Kidney (tissue), 13 donors: ENCODE measurements at regions not wholly inside any gene's neighbourhood (a gene's known extent, or its start where the extent isn't known, plus 50 kb on each side); places are given as distances from the start of the nearest gene placed in this dataset.

Experiments used
- DNase-seq, 5 donors: peaks; one replicate each; pipeline ENCODE4 v3.0.0-alpha.2; 2013 to 2020
- FAIRE-seq: peaks from 2 replicates; lab custom pipeline; 2012; peaks lifted over from hg19 to GRCh38; lab: Jason Lieb, UNC
- H3K27ac ChIP-seq, 2 donors: one replicate each; pipeline ENCODE4 v1.7.0; 2013; ENCODE audit warnings: low read depth in 2 of 2, low read length in 2 of 2, inconsistent platforms in 1 of 2
- H3K27me3 ChIP-seq: one replicate; pipeline ENCODE4 v1.7.1; 2013; ENCODE audit warnings: low read length, inconsistent platforms; ENCODE audit not compliant: control insufficient read depth, insufficient read depth
- H3K36me3 ChIP-seq, 3 donors: one replicate each; pipeline versions ENCODE4 v1.7.0 to v1.7.1; 2013; ENCODE audit warnings: low read length in 3 of 3, control low read depth in 1 of 3, inconsistent platforms in 1 of 3; ENCODE audit not compliant: insufficient read depth in 3 of 3, control insufficient read depth in 2 of 3
- H3K4me1 ChIP-seq, 3 donors: one replicate each; pipeline versions ENCODE4 v1.7.0 to v1.7.1; 2013; ENCODE audit warnings: low read length in 3 of 3, inconsistent platforms in 1 of 3, low read depth in 1 of 3; ENCODE audit not compliant: control insufficient read depth in 2 of 3, insufficient read depth in 2 of 3
- H3K4me3 ChIP-seq, 3 donors: one replicate each; pipeline versions ENCODE4 v1.7.0 to v1.8.1; 2013; ENCODE audit warnings: low read length in 3 of 3, control low read depth in 1 of 3, inconsistent platforms in 1 of 3
- H3K9ac ChIP-seq, 3 donors: one replicate each; pipeline versions ENCODE4 v1.7.0 to v1.7.1; 2013; ENCODE audit warnings: low read length in 3 of 3, control low read depth in 1 of 3, inconsistent platforms in 1 of 3
- H3K9me3 ChIP-seq, 3 donors: one replicate each; pipeline versions ENCODE4 v1.7.0 to v1.7.1; 2013; ENCODE audit warnings: low read length in 3 of 3, control low read depth in 1 of 3, inconsistent platforms in 1 of 3; ENCODE audit not compliant: control insufficient read depth in 2 of 3, insufficient read depth in 1 of 3
- CTCF ChIP-seq: IDR thresholded peaks from 3 replicates; pipeline ENCODE4 v1.5.1; 2012; ENCODE audit warnings: mild to moderate bottlenecking, moderate library complexity, borderline replicate concordance; ENCODE audit not compliant: insufficient read depth; ENCODE audit errors: extremely low read depth
- intact Hi-C: fragments of 100-400 bp; cut with DNase I; formaldehyde crosslinking; loops from one replicate; pipeline ENCODE4 v1.11.1; 2022
- donor health status: control.
- donor health status: control.
- donor health status: control.
- donor health status: control.
- donor health status: control.
- donor health status: DM: yes; HTN: yes; CAD: no.
- donor health status: Normal renal cell carcinoma (clear cell type).

DNA sequence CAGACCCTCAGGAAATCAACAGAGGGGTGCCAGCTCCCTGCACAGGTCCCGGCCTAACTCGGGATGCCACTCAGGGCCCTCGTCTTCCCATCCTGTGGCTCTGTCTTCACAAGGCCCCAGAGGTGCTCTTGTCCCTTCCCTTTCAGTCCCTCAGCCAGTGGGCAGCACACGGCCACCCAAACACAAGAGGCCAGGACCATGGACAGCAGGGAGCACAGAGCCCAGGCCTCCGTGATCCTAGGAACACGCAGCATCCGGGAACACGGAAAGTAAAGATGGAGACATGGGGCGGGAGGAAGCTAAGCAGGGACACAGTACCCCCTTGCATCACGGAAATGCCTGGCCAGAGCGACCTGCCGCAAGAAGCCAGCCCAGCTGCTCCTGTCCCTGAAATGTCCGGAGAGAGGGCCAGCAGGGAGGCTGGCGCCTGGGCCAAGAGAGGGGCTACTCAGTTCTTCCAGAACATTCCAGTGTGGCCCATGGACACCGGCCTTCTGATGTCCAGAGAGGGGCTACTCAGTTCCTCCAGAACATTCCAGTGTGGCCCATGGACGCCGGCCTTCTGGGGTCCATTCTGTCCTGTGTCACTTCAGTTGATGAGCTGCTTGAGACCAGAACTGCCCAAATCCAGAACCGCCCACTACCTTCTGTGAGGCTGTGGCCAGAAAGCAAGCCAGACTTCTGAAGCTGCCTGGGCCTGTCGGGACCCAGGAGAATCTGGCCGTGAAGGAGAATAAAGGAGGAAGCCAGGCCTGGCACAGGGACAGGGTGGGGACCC, 274.0 kb downstream of the BRD1 start:
- no peaks in the 10 kb centered on the region for H3K4me1 ChIP-seq
- H3K27me3 ChIP-seq, result no peaks in the 10 kb centered on the region
- H3K9ac ChIP-seq, result no peak overlapping the region
- H3K9me3 ChIP-seq, result peaks cover 0 to 4% (median 0%) of the 10 kb centered on the region in 3 donors
- no peak for FAIRE-seq
- TF ChIP-seq CTCF, result no peak
- H3K36me3 ChIP-seq, result no peaks in the 10 kb centered on the region
- intact Hi-C loops, result no loop called here
- no peak overlapping the region for H3K4me3 ChIP-seq
- no peak overlapping the region for H3K27ac ChIP-seq
- DNase-seq, result peak; percentile 45 to 86 (median 71)

- Histone ChIP-seq H3K4me3 (no peak overlapping the region), H3K9me3 (peaks cover 0 to 4% (median 0%) of the 10 kb centered on the region in 3 donors), H3K36me3 (no peaks in the 10 kb centered on the region), H3K4me1 (no peaks in the 10 kb centered on the region), H3K27me3 (no peaks in the 10 kb centered on the region), H3K27ac (no peak overlapping the region), H3K9ac (no peak overlapping the region)
- no peak for TF ChIP-seq CTCF
- DNase-seq (peak in 2 of 5 donors; percentile 33 to 45), FAIRE-seq (no peak)
- intact Hi-C loops, result no loop called here
Observed at GRCh38 chr22:49553076-49553475, 274.6 kb downstream of the BRD1 start.

DNA sequence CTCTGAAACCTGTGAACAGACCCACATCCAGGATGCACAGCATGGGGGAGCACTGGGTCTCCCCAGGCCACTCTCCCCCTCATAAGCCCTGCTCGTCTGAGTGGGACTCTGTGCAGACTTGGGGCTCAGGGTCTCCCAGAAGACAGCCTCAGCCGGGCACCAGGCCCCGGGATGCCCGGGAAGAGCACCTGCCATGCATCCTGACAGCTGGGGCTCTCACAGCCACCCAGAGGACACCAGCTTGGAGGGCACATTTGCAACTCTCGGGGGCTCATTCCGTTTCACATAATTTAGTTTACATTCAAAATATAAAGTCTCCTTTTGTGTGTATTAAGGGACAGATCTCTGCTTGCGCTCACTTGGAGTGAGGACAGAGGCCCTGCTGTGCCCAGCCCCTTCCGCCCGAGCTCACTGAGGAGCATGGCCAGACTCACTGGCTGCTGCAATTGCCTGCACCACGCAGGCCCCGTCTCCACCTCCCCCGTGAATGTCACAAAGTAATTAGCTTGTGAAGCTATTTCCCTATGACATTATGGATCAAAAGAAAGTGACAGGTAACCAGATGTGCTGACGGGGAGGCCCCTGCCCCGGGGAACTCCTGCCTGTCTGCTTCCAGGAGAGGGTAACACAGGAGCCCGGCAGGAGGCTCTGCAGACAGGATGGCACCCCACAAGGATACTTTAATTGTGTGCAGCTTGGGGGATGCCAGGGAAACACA, 275.6 kb downstream of the BRD1 start:
- intact Hi-C loops, result no loop called here
- DNase-seq, result peak in 1 of 5 donors; percentile 33

More for the DNA sequence above, 275.6 kb downstream of the BRD1 start:
- H3K9me3 ChIP-seq, result peaks cover 0 to 4% (median 0%) of the 10 kb centered on the region in 3 donors
- TF ChIP-seq CTCF, result no peak
- H3K27me3 ChIP-seq, result no peaks in the 10 kb centered on the region
- no peaks in the 10 kb centered on the region for H3K36me3 ChIP-seq
- no peak for FAIRE-seq
- no peak overlapping the region for H3K27ac ChIP-seq
- H3K9ac ChIP-seq, result no peak overlapping the region
- no peak overlapping the region for H3K4me3 ChIP-seq
- H3K4me1 ChIP-seq, result no peaks in the 10 kb centered on the region
